Non-pigmented ciliary epithelial cell (primary cell): ENCODE measurements at regions not wholly inside any gene's neighbourhood (a gene's known extent, or its start where the extent isn't known, plus 50 kb on each side); places are given as distances from the start of the nearest gene placed in this dataset.

Experiments
- DNase-seq: peaks from one replicate; pipeline ENCODE4 v3.0.0-alpha.2; 2010; ENCODE audit warnings: low read depth

DNA sequence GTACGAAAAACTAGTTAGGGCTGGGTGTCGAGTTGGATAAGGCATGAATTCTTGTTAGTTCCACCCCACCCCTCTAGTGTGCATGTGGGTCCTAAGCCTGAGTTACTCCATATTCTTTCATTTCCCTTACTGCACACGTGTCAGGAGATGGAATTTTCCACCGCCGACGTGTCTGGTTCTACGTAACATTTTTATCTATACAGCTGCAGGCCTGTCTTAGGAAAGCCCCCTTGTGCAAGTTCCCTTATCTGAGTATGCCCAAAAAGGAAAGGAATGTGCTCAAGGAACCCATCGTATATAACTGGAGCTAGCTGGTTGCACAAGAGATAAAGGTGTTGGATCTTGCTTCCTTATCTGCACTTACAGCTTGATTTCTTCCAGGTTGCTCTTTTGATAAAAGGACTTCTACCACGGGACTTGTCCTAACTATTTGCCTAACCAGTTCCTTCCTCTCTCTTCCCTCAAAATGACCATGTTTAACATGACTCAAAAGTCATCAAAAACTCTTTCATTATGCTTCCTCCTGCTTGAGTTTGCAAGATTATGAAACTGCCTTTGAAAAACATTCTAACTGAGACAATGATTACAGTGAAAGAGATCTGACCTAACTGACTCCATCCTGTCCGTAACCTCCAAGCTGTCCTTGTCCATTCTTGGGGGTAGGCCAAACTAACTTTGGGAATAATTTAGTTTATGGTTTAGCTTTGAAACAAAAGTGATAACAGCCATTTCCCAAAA lies 181.4 kb downstream of the AKR1D1 start:
- no peak for DNase-seq

DNA sequence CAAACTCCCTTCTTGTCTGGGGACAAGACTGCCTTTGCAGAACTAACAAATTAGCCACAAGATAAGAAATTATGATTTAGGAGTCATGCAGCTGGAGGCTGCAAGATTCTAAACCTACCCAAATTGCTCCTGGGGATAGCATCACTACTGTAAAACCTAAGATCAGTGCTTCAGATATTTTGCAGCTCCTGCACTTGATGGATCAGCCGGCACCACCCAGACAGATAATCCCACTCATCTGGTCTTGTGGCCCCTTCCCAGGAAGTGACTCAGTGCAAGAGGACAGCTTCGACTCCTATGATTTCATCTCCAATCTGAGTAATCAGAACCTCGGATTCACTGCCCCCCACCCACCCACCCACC lies 181.9 kb downstream of the AKR1D1 start:
- no peak for DNase-seq

DNA sequence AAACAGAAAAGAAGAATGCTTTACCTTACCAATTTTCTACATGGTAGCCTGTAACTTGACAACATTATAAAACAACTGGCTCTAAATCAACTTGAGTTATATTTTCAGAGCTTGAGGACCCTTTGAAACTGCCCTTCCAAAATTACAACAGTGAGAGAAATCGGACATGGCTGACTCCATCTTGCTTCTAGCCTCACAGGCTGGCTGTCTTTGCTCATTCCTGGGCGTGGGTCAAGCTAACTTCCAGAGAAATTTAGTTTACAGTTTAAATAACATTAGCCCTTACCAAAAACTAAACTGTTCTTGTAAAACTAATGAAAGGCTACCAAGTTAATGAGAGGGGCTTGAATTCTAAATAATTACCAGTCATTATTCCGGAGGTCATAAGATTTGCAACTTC lies 183.4 kb downstream of the AKR1D1 start:
- no peak for DNase-seq

DNA sequence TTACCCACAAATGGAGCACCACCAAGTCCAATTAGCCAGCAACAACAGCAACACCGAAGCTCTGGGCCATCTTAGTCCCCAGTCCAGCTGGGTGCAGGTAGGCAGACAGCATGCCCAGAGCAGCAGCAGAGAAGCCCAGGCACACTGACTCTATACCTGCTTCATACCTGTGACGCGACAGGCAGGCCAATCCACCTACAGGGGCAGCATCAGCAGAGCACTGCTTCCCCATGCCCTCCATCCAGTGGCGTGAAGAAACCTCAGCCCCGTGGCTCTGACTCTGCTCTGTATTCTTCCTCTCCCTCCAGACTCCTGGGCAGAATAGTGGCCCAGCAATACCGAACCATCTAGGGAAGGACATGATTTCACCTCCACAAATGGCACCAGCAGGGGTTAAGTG lies 191.7 kb downstream of the AKR1D1 start:
- no peak for DNase-seq

DNA sequence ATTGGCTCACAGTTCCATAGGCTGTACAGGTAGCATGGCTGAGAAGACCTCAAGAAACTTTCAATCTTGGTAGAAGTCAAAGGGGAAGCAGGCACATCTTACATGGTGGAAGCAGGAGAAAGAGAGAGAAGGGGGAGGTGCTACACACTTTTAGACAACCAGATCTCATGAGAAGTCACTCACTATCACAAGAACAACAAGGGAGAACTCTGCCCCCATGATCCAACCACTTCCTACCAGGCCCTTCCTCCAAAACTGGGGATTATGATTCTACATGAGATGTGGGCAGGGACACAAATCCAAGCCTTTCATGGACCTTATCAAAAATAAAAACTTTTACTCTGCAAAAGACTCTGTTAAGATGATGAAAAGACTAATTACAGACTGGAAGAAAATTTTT lies 183.2 kb upstream of the TRIM24 start:
- DNase-seq: no peak

DNA sequence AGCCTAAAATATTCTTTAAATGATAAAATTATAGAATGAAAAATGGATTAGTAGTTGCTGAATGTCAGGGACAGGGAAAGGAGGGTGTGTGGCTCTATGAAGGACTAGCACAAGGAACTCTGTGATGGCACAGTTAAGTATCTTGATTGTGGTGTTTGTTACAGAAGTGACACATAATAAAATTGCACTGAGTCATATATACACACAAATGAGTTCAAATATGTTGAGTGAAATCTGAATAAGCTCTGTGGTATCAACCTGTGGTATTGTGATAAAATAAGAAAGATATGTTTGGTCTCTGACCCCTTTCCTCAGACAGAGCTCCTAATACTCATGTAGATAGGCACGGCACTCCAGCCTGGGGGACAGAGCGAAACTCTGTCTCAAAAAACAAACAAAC lies 181.5 kb upstream of the TRIM24 start:
- no peak for DNase-seq

DNA sequence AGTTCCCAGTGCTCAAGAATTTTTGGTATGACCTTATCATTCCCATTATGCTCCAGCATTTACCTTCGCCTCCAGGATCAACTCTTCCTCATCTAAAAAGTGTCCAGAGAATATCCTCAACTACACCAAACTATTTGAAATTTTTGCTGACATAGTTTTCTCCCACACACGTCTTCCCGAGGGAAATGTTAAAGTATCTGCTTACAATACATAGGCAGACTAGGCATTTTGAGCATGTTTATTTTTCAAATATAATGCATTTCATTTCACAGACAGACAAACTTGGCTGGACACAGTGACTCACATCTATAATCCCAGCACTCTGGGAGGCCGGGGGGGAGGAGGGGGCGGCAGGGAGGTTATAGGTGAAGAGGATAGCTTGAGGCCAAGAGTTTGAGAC lies 177.1 kb upstream of the TRIM24 start:
- no peak for DNase-seq

DNA sequence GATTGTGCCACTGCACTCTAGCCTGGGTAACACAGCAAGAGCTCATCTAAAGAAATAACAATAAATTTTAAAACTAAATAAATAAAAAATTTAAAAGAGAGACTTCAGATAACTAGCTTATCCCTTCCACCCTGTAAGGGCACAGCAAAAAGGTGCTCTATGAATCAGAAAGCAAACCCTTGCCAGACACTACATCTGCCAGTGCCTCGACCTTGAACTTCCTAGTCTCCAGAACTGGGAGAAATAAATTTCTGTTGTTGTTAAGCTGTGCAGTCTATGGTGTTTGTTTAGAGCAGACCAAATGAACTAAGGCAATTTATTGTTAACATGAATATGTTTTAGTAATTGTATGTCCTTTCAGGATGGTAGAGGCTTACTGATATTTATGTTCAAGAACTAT lies 174.9 kb upstream of the TRIM24 start:
- no peak for DNase-seq

DNA sequence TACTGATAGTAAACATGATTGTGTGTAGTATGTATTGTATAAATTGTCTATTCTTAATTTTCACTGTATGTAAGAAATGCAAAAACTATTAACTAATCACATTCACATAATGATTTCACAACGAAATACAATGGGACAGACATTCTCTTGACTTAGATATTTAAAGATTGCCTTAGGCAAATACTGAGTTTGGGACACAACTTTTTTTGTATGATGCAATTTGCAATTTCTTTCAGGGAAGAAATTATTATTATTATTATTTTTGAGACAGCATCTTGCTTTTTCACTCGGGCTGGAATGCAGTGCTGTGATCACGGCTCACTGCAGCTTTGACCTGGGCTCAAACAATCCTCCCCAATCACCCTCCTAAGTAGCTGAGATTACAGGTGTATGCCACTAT lies 173.2 kb upstream of the TRIM24 start:
- DNase-seq: no peak

DNA sequence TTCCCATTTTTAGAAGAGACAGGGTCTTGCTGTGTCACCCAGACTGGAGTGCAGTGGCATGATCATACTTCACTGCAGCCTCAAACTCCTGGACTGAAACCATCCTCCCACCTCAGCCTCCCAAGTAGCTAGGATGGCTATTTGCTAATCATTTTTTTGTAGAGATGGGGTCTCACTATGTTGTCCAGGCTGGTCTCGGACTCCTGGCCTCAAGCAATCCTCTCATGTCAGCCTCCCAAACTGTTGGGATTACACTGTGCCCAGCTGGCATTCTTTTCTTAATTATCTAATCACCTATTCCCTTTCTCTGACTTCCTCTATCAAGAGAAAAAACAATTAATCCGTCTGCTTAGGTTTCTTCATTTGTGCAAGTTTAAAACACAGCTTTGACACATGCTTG lies 172.5 kb upstream of the TRIM24 start:
- no peak for DNase-seq

DNA sequence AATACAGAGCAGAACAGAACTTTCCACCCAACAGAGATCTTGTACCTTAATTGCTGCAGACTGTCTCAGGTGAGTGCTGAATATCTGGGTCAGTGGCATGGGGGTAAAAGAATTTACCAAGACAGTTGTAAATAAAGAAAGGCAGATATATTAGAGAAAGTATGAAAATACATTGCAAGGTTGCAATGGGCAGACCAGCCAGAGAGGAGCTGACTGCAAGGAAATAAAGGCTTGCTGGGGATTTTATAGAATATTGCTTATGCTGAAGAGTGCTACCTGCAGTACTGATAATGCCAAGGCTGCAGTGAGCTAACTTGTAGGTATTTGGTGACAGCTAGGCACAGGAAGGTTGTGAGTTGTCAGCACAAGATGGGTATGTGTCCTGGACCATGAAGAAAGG lies 171.0 kb upstream of the TRIM24 start:
- DNase-seq: no peak

DNA sequence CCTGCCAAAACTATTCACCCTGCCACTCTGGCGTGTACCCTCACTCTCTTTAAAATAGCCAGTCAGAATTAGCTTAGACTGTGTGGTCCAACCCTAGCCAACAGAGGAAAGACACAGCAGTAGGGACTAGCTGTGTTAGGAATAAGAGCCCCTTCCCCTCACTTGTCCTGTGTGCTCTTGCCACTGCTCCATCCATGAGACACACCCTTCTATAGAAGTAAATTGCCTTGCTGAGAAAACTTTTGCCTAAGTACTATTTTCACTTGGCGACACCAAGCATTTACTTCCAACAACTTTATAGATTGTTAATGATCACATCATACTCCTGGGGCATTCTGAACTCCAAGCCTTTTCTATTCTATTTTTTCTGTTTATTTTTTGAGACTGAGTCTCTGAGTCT lies 170.2 kb upstream of the TRIM24 start:
- no peak for DNase-seq

DNA sequence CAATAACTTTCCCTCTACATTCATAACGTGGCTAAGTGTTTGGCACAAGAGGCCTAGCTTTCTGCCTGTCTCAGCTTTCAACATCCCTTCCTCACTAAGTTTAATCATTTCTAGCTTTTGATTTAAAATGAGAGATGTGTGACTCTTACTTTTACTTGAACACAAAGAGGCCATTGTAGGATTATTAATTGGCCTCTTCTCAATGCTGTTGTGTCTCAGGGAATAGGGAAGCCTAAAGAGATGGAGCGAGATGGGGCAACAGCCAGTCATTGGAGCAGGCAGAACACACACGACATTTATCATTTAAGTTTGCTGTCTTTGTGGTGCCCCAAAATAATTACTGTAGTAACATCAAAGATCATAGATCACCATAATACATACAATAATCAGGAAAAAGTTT lies 167.1 kb upstream of the TRIM24 start:
- DNase-seq: no peak

DNA sequence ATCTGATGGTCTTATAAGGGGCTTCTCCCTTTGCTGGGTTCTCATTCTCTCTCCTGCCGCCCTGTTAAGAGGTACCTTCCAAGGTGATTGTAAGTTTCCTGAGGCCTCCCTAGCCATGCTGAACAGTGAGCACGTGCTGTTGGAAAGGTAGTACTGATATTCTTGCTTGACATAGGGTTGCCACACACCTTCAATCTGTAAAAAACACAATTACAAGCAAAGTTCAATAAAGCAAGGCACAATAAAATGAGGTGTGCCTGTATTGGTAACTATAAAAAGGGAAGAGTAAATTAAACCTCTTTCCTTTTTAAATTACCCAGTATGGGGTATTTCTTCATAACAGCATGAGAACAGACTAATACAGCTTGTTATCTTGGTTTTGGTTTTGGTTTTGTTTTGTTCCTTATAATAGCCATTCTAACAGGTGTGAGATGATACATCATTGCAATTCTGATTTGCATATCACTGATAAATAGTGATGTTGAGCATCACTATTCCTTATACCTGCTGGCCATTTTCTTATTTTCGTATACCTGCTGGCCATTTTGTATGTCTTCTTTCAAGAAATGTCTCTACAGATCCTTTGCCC lies 164.9 kb upstream of the TRIM24 start:
- DNase-seq: no peak

DNA sequence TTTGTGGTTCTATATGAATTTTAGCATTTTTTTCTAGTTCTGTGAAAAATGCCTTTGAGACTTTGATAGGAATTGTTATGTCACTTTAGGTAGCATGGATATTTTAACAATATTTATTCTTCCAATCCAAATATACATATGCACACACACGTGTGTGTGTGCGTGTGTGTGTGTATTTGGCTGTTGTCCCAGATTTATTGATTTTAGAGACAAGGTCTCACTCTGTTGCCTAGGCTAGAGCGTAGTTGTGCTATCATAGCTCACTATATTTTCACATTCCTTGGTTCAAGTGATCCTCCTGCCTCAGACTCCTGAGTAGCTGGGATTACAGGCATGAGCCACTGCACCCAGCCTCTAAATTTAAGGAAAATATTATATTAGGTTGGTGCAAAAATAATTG lies 162.5 kb upstream of the TRIM24 start:
- no peak for DNase-seq

DNA sequence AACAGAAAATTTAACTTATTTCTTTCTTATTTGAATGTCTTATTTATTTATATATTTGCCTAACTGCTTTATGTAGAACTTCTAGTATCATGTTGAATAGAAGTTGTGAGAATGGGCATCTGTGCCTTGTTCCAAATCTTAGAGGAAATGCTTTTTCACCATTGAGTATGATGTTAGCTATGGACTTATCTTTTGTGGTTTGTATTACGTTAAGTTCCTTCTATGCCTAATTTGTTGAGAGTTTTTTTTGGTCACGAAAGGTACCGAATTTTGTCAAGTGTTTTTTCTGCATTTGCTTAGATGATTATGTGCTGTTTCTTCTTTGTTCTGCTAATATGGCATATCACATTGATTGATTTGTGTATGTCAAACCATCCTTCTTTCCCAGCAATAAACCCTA lies 161.0 kb upstream of the TRIM24 start:
- DNase-seq: no peak

DNA sequence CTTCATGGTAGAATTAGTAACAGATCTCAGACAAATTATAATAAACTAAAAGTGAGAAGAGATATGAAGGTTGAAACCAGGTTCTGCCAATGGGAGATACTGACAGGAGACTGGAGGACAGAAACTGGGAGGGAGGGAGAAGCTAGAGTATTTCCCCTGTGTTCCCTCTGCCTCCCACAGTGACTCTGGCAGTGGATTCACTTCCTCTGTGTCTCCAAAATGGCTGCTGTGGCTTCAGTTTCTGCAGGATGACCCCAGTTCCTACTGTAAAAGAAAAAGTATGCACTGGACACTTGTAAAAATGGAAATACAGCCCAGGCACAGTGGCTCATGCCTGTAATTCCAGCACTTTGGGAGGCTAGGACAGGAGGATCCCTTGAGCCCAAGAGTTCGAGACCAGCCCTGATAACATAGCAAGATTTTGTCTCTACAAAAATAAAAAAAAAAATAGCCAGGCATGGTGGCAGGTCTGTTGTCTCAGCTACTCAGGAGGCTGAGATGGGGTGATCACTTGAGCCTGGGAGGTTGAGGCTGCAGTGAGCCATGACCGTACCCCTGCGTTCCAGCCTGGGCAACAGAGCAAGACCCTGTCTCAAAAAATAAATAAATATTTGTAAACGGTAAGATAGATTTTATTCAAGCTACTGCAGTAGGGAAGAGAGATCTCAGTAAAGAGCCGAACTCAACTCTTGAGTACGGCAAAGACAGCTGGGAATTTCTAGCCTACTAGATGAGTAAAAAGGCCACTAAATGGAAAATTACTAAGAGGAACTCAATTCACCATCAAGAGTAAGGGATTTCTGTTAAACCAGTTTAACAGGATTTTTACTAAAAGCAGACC lies 156.6 kb upstream of the TRIM24 start:
- DNase-seq: no peak

DNA sequence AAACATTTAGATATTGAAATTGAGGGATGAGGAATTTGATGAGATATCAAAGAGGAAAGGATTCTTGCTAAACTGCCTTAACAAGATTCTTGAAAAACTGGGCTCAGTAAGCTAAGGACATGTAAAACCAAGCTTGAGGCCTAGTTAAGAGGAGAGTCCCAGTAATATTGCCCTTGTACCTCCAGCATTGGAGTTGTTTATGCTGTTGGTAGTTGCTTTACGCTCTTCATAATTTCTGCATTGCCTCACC lies 156.1 kb upstream of the TRIM24 start:
- no peak for DNase-seq

DNA sequence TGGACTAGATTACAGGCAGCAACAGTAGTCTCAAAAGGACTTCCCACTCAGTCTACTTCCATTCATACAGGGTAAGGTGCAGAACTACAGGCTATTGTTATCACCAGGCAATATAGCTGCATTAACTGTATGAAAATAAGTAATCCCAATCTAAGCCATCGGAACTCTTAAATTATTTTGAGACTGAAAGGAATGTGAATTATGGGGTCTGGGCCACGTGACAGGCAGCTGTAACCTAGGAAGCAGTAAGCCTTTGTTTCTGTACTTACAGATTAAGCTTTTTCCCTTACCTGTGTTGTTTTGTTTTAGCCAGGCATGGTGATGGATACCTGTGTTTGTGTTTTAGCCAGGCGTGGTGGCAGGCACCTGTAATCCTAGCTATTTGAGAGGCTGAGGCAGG lies 152.4 kb upstream of the TRIM24 start:
- DNase-seq: no peak

DNA sequence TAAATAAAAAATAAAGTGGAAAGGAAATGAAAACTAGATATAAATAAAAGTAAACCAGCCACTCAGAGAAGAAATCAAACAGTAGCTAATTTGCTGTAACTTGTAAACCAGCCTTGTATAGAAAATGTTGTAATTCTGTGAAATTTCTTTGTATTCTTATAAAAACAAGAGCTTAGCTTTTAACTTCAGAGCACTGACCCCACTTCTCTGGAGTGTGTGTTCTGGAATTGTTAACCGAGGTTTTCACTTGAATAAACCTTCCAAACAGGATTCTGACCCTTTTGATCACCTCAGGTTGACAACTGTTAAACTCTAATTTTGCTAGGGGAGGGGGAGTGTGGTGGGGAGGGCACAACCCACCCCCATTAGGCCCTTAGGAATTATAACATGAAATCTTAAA lies 151.9 kb upstream of the TRIM24 start:
- DNase-seq: no peak

DNA sequence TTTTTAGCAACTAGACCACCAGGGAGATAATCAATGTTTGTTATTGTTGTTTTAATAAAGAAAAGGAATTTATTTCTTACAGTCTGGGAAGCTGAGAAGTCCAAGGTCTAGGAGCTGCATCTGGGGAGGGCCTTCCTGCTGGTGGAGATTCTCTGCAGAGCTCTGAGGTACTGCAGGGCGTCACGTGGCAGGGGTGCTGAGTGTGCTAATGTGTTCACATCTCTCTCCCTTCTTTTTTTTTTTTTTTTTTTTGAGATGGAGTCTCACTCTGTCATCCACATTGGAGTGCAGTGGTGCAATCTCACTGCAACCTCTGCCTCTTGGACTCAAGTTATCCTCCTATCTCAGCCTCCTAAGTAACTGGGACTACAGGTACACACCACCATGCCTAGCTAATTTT lies 150.9 kb upstream of the TRIM24 start:
- DNase-seq: no peak

DNA sequence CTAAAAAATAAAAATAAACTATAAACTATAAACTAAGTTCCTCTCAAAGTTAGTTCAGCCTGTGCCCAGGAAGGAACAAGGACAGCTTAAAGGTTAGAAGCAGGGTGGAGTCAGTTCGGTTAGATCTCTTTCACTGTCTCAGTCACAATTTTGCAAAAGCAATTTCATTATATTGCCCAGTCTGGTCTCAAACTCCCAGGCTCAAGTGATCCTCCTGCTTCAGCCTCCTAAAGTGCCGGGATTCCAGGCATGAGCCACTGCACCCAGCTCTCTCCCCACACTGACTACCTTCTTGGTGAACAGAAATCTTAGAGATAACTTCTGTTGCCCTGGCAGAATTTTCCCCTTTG lies 146.3 kb upstream of the TRIM24 start:
- DNase-seq: no peak

DNA sequence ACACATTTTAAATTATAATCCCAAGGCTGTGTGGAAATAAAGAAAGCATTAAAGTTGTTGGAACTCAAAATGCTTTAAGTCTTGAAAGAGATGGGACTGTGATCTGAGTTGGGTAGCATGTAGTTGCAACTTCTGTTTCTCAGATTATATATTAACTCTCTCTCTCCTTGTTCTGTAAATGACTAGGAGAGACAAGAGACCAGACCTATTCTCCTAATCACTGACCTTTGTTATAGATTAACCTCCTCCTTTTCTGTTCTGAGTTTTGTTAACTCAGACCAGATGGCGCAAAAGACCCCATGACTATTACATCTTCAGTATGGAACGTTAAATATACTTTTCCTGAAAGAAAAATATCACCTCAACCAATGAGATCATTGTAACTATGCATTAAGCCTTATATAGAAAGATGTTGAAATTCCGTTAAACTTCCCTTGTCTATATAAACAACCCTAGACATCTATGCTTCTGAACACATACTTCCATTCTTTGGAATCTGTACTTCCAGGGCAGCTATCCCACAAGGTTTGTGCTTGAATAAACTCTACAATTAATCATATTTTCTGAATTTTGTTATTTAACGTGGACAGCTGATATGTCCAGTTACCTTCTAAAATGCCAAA lies 143.5 kb upstream of the TRIM24 start:
- no peak for DNase-seq
